LoVo (cell line): ENCODE measurements at regions not wholly inside any gene's neighbourhood (a gene's known extent, or its start where the extent isn't known, plus 50 kb on each side); places are given as distances from the start of the nearest gene placed in this dataset.
"Not testable (repeated sequence)": the region's sequence is repeated elsewhere in the genome, so short reads cannot be mapped to it uniquely, and the experiment has no call there.

Experiments
- DNase-seq: peaks from one replicate; pipeline ENCODE4 v3.0.0-alpha.2; 2016; ENCODE audit warnings: low spot score

DNA sequence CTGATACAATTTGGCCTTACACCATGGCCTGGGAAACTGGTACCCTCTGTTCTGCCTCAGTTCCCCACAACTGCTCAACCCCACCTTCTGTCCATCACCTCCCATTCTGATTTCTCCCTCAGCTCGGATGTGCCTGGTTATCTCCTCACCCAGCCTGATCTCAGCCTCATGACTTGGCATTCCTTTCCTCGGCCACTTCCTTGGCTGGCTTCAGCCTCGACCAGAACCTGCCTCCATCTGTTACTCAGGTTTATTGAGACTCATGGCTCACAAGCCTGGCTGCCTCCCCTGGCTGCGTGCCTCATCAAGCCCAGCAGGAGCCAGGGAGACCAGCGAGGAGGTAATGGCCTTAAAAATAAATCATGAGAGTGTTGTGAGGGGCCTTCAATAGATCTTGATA is 356.2 kb upstream of the SPRED2 start:
- DNase-seq, result no peak

GRCh38 chr2:65786765-65787164 is 354.4 kb upstream of the SPRED2 start:
- DNase-seq, result no peak

- DNase-seq, result no peak
Measured at GRCh38 chr2:65786007-65786717, 353.8 kb upstream of the SPRED2 start.

- no peak for DNase-seq
Measured at GRCh38 chr2:65782996-65783650, 350.7 kb upstream of the SPRED2 start.

DNA sequence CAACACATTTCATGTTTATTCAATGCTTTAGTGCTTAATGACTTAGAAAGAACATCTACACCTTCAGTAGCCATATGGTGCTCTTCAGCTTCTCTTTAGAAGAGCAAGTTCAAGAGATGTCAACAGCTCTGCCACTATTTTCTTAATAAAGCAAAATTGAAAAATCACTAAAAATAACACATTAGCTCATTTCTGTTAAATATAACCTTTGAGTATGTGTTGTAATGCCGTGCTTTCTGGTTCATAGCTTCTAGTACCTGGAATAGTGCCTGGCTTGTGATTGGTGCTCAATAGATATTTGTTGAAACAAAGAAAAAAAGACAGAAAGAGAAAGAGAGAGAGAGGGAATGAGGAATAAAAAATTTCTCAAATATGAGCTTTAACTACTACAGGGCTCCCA is 349.8 kb upstream of the SPRED2 start:
- DNase-seq, result no peak

- no peak for DNase-seq
Measured at GRCh38 chr2:65781756-65782155, 349.4 kb upstream of the SPRED2 start.

- no peak for DNase-seq
Measured at GRCh38 chr2:65779021-65779420, 346.6 kb upstream of the SPRED2 start.

DNA sequence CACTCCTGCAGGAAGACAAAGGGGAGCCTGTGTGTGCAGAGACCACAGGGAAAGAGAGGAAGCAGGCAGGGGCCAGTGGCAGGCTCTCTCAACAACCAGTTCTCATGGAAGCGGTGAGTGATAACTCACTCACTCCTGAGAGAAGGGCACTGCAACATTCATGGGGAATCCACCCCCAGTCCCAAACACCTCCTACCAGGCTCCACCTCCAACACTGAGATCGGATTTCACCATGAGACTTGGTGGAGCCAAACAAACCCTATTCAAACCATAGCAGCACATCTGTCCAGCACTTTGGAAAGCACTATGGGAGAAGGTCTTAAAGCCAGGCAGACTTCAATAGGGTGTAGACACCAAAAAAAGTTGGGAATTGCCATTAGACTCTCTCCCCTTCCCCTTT is 345.7 kb upstream of the SPRED2 start:
- DNase-seq, result no peak

- DNase-seq, result no peak
Measured at GRCh38 chr2:65775839-65776238, 343.4 kb upstream of the SPRED2 start.

GRCh38 chr2:65767946-65768345 is 335.5 kb upstream of the SPRED2 start:
- DNase-seq, result no peak

GRCh38 chr2:65766768-65767267 is 334.4 kb upstream of the SPRED2 start:
- no peak for DNase-seq

DNA sequence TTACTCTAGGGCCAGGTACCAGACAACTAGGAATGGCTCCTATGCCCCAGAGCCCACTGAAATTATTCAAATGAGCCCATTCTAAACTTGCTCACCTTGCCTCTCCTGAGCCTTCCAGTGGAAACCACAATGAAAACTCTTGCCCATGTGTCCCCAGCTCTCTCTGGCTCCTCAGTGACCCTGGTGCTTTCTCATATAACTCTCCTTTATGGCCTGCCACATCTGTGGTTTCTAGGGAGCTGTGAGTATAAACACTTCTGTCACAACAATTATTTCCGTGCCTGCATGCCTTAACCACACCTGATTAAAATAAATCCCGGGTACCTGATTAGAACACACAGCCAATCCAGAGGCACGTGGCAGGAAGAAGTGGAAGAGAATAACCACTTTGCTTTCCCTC is 333.0 kb upstream of the SPRED2 start:
- no peak for DNase-seq

- DNase-seq, result no peak
Measured at GRCh38 chr2:65762068-65762467, 329.7 kb upstream of the SPRED2 start.

DNA sequence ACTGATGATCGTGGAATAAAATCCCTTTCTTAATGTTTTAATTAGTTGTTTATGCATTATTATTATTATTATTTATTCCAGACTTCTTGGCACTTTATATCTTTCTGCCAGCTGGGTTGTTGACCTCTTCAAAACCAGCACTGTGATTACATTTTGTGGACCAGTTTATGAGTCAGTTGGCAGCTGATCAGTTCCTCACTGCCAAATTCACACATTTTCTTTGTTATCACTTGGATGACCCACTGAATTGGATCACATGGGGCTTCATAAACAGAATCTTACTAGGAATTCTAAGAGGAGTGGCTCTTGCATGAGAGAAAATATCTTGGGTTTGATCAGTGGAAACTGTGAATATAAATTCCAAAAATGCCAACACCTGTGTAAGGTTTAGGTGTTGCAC is 321.8 kb upstream of the SPRED2 start:
- DNase-seq, result no peak

DNA sequence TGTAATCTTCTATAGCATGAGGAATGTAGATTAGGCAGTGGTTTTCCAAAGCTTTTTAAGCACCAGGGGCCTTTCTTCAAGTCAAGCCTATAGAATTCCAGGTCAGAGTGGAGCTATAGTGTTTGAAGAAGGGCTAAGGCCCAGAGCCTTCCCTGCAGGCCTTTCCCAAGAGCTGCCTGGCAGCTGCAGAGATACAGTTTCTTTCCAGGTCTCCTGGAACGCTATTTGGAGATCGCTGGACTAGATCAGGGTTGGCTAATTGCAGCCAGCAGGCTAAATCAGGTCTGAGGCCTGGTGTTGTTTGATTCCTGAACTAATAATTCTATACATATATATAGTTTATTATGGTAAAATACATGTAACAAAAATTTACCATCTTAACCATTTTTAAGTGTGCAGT is 319.0 kb upstream of the SPRED2 start:
- DNase-seq, result no peak

DNA sequence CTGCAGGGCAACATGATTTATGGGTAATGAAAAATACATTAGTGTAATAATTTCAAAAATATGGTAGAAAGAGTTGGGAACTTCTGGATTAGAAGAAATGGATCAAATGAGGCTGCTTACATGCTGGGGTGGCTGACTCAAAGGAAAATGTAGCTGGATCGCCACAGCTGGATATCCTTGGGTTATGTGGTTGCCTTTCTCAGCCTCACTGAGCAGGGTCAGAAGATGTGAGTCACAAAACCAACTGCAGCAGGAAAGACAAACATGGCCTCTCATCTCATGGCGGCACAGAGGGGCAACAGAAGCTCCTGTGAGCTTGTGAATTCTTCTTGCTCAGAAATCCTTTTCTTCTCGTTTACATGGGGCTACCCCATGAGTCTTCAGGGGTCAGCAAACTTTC is 317.1 kb upstream of the SPRED2 start:
- no peak for DNase-seq

DNA sequence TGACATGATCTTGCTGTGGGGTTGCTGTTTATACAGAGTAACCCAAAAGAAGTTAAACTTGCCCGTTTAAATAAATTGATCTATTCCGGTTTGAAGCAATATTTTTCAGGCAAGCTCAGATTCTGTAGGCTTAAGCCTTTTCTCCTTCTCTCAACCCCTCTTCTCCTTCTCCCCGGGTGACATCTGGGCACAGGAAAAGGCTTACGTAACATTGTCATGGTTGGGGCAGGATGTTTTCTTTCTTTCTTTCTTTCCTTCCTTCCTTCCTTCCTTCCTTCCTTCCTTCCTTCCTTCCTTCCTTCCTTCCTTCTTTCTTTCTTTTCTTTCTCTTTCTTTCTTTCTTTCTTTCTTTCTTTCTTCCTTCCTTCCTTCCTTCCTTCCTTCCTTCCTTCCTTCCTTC is 315.5 kb upstream of the SPRED2 start:
- not testable (repeated sequence) for DNase-seq

GRCh38 chr2:65746931-65747675 is 314.7 kb upstream of the SPRED2 start:
- DNase-seq, result no peak

- no peak for DNase-seq
Measured at GRCh38 chr2:65744477-65745200, 312.2 kb upstream of the SPRED2 start.

DNA sequence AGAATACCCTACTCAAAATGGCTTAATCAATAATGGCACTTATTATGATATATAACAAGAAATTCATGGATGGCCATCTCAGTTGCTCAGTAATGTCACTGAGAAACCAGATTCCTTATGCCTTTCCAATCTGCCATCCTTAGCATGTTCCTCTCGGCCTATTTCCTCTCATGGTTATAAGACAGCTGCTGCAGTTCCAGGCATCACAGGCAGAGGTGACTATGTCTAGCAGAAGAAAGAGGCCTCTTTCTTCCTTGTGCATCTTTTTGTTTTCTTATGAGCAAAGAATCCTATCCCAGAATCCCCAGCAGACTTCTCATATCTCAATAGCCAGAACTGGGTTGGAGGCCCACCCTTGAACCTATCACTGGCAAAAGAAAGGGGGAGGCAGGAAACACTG is 310.6 kb upstream of the SPRED2 start:
- DNase-seq, result no peak

- DNase-seq, result no peak
Measured at GRCh38 chr2:65739927-65740326, 307.5 kb upstream of the SPRED2 start.

DNA sequence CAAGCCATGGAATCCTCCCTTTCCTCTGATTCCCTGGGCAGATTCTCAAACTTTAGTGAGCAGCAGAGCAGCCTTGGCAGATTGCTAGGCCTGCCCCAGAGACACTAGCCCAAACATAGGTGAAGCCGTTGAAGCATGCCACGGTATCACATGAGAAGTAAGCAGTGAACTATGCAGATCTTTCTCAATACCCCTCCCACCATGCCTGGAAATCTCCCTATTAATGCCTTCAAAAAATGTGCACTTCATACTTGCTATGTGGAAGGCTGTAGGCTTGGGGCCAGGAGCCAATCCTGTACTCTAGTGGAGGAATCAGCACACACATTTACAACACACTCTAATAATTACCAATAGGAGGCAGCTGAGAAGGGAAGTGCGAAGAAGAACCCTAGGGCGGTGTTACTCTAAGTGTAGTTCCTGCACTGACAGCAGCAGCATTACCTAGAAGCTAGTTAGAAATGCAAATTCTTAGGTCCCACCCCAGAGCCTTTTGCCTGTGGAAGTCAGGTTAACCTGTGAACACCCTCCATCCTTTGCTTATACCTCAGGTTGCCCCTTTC is 305.1 kb upstream of the SPRED2 start:
- no peak for DNase-seq
